HepG2 (cell line): ENCODE measurements at regions not wholly inside any gene's neighbourhood (a gene's known extent, or its start where the extent isn't known, plus 50 kb on each side); places are given as distances from the start of the nearest gene placed in this dataset.

Source experiments
- ATAC-seq: fragments of 200-7000 bp; cut with Tn5 transposase; 3 replicates; pipeline ENCODE4 v1.9.1; 2020; ENCODE audit warnings: mild to moderate bottlenecking, moderate library complexity
- BruUV-seq: library from RNA; stranded (reverse); fragments of 400-500 nt; replicated peaks from 2 replicates; lab custom pipeline; 2021; lab: Mats Ljungman, UMichigan
- CTCF ChIA-PET: fragments of 300-600 bp; formaldehyde crosslinking; extraction: SDS; loops from one replicate; lab custom pipeline; 2021; ENCODE audit warnings: low total read pairs, inconsistent platforms, low intra/inter-chr PET ratio; lab: Yijun Ruan, JAX
- POLR2A ChIA-PET: fragments of 350-600 bp; sonication (Branson Sonifier 250); formaldehyde crosslinking; loops from one replicate; lab custom pipeline; 2020; ENCODE audit warnings: antibody characterized with exemption, inconsistent platforms; lab: Yijun Ruan, JAX
- DNase-seq: peaks from one replicate; pipeline ENCODE4 v3.0.0-alpha.2; 2015; ENCODE audit warnings: low spot score
- FAIRE-seq: peaks from 3 replicates; lab custom pipeline; 2011; peaks lifted over from hg19 to GRCh38; lab: Jason Lieb, UNC
- H2AFZ ChIP-seq: one replicate; pipeline ENCODE4 v1.6.1; 2011; ENCODE audit warnings: low read length, inconsistent platforms
- H3K27ac ChIP-seq: fragments of 300-600 bp; 3 replicates; pipeline ENCODE4 v1.8.0; 2011; ENCODE audit warnings: mixed run types, mild to moderate bottlenecking, mixed read lengths, low read length, inconsistent platforms; ENCODE audit not compliant: insufficient read depth; ENCODE audit errors: extremely low read length
- H3K27me3 ChIP-seq, 2 experiments: fragments of 200-600 bp in 1 of 2; 2 replicates in 1 of 2; 3 replicates in 1 of 2; pipeline versions ENCODE4 v1.6.0 to v1.8.0; 2011; ENCODE audit warnings: low read length in 2 of 2, mild to moderate bottlenecking in 2 of 2, moderate library complexity in 2 of 2, inconsistent platforms in 1 of 2; ENCODE audit not compliant: insufficient read depth in 2 of 2, control insufficient read depth in 1 of 2
- H3K36me3 ChIP-seq, 2 experiments: fragments of 200-600 bp in 1 of 2; replicated peaks in 1 of 2; 2 replicates in 1 of 2; 3 replicates in 1 of 2; pipeline versions ENCODE4 v1.5.1 to v1.8.0; 2011; ENCODE audit warnings: low read length in 2 of 2, inconsistent platforms in 1 of 2; ENCODE audit not compliant: insufficient read depth in 2 of 2, control insufficient read depth in 1 of 2
- H3K4me1 ChIP-seq: 2 replicates; pipeline ENCODE4 v1.5.1; 2012; ENCODE audit warnings: low read length, inconsistent platforms; ENCODE audit not compliant: insufficient read depth
- H3K4me2 ChIP-seq: 2 replicates; pipeline ENCODE4 v1.6.0; 2011; ENCODE audit warnings: low read depth, low read length, inconsistent platforms
- H3K4me3 ChIP-seq, 3 experiments: fragments of 200-600 bp in 1 of 3; sonication (generic), shearing (Covaris generic) in 1 of 3; replicated peaks in 1 of 3; 2 replicates each; pipeline ENCODE4 v1.5.1; 2011 to 2016; ENCODE audit warnings: low read length in 3 of 3, inconsistent platforms in 2 of 3, low read depth in 2 of 3, mild to moderate bottlenecking in 2 of 3, control low read depth in 1 of 3, mixed read lengths in 1 of 3; ENCODE audit not compliant: insufficient read depth in 1 of 3
- H3K79me2 ChIP-seq: one replicate; pipeline ENCODE4 v1.6.1; 2011; ENCODE audit warnings: low read length, inconsistent platforms; ENCODE audit not compliant: insufficient read depth
- H3K9ac ChIP-seq: 2 replicates; pipeline ENCODE4 v1.6.0; 2011; ENCODE audit warnings: mild to moderate bottlenecking, low read depth, low read length, inconsistent platforms; ENCODE audit not compliant: insufficient read depth
- H3K9me3 ChIP-seq: 2 replicates; pipeline ENCODE4 v1.5.1; 2012; ENCODE audit warnings: mild to moderate bottlenecking, low read length
- H4K20me1 ChIP-seq: 2 replicates; pipeline ENCODE4 v1.6.0; 2011; ENCODE audit warnings: inconsistent platforms, mild to moderate bottlenecking, low read length, moderate library complexity; ENCODE audit not compliant: insufficient read depth
- ATF7-NPFF ChIP-seq: sonication (generic); formaldehyde crosslinking; IDR thresholded peaks from 2 replicates; pipeline ENCODE4 v1.8.1; 2023; ENCODE audit warnings: mild to moderate bottlenecking, low read depth, missing genetic modification reagents, moderate library complexity
- CREM ChIP-seq, 2 experiments: sonication (generic) in 1 of 2; formaldehyde crosslinking in 1 of 2; IDR thresholded peaks; 2 replicates each; pipeline versions ENCODE4 v1.4.0 to v1.6.1; 2016 to 2020; ENCODE audit warnings: antibody characterized with exemption in 1 of 2, mild to moderate bottlenecking in 1 of 2, missing genetic modification reagents in 1 of 2
- NFE2L2 ChIP-seq: fragments of 150-350 bp; IDR thresholded peaks from 2 replicates; pipeline ENCODE4 v1.6.1; 2014; ENCODE audit warnings: low read length
- ONECUT2 ChIP-seq: sonication (generic); formaldehyde crosslinking; IDR thresholded peaks from 2 replicates; pipeline ENCODE4 v1.4.0; 2020; ENCODE audit warnings: missing genetic modification reagents
- TARDBP ChIP-seq: sonication (generic); formaldehyde crosslinking; IDR thresholded peaks from 2 replicates; pipeline ENCODE4 v1.8.0; 2022; ENCODE audit warnings: mild to moderate bottlenecking, missing genetic modification reagents
- ZNF644 ChIP-seq: IDR thresholded peaks from 2 replicates; pipeline ENCODE4 v1.6.1; 2016; ENCODE audit warnings: low read depth
- WGBS: methylation state at CpG from one replicate; pipeline ENCODE4 v1.1.6; 2017; ENCODE audit warnings: low lambda C conversion rate; 5-methylcytosine and 5-hydroxymethylcytosine counted together
- in situ Hi-C: cut with HindIII; loops from 2 replicates; pipeline ENCODE4 v1.10.0; 2017; ENCODE audit warnings: low pct_unique_long_range_greater_than_20kb; ENCODE audit not compliant: extremely low pct_ligation_motif_present
- intact Hi-C: fragments of 100-400 bp; cut with micrococcal nuclease; formaldehyde crosslinking; loops from one replicate; pipeline ENCODE4 v1.10.0; 2022; ENCODE audit not compliant: unreplicated experiment
- TF ChIP-seq, protein P1 (sequence below): sonication (generic); formaldehyde crosslinking; IDR thresholded peaks from 2 replicates; pipeline ENCODE4 v1.5.0; 2020; ENCODE audit warnings: mild to moderate bottlenecking, missing genetic modification reagents, moderate library complexity
- TF ChIP-seq, protein P2 (sequence below): sonication (generic); formaldehyde crosslinking; IDR thresholded peaks from 2 replicates; pipeline ENCODE4 v1.4.0; 2020; ENCODE audit warnings: missing genetic modification reagents, borderline replicate concordance
- TF ChIP-seq, protein P3 (sequence below): sonication (generic); formaldehyde crosslinking; IDR thresholded peaks from 2 replicates; pipeline ENCODE4 v1.8.1; 2023; ENCODE audit warnings: mild to moderate bottlenecking, moderate library complexity, missing genetic modification reagents
- TF ChIP-seq, protein P4 (sequence below): sonication (generic); formaldehyde crosslinking; IDR thresholded peaks from 2 replicates; pipeline ENCODE4 v1.5.0; 2020; ENCODE audit warnings: missing genetic modification reagents

DNA sequence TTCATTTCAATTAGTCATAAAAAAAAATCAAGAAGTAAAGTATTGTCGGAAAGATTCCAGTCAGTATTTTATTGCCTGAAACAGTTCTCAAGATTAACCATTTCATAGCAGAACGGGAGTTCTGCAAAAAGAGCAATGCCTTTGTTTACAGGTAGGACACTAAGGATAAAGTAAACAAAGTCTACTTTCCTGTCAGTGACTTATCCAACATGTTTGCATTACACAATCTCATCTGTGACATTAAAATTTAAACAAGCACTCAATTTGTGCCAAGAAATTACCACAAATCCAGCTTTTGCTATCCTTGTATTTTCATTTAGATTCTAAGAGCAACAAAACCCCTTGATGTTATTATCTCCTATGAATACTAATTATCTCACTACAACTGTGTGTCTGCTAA lies 306.5 kb upstream of the LDB2 start:
- no peaks in the 10 kb centered on the region for H3K36me3 ChIP-seq
- H3K79me2 ChIP-seq: no peaks in the 10 kb centered on the region
- H4K20me1 ChIP-seq: no peaks in the 10 kb centered on the region
- POLR2A ChIA-PET: no interaction called here
- H3K27me3 ChIP-seq: no peaks in the 10 kb centered on the region
- no peaks in the 10 kb centered on the region for H3K4me1 ChIP-seq
- TF ChIP-seq, protein P1, sequence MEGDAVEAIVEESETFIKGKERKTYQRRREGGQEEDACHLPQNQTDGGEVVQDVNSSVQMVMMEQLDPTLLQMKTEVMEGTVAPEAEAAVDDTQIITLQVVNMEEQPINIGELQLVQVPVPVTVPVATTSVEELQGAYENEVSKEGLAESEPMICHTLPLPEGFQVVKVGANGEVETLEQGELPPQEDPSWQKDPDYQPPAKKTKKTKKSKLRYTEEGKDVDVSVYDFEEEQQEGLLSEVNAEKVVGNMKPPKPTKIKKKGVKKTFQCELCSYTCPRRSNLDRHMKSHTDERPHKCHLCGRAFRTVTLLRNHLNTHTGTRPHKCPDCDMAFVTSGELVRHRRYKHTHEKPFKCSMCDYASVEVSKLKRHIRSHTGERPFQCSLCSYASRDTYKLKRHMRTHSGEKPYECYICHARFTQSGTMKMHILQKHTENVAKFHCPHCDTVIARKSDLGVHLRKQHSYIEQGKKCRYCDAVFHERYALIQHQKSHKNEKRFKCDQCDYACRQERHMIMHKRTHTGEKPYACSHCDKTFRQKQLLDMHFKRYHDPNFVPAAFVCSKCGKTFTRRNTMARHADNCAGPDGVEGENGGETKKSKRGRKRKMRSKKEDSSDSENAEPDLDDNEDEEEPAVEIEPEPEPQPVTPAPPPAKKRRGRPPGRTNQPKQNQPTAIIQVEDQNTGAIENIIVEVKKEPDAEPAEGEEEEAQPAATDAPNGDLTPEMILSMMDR: no peak
- TF ChIP-seq NFE2L2: no peak
- no peak for TF ChIP-seq ONECUT2
- TF ChIP-seq ATF7-NPFF: no peak
- TF ChIP-seq, protein P2, sequence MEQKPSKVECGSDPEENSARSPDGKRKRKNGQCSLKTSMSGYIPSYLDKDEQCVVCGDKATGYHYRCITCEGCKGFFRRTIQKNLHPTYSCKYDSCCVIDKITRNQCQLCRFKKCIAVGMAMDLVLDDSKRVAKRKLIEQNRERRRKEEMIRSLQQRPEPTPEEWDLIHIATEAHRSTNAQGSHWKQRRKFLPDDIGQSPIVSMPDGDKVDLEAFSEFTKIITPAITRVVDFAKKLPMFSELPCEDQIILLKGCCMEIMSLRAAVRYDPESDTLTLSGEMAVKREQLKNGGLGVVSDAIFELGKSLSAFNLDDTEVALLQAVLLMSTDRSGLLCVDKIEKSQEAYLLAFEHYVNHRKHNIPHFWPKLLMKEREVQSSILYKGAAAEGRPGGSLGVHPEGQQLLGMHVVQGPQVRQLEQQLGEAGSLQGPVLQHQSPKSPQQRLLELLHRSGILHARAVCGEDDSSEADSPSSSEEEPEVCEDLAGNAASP (CRISPR knock-in tag): no peak
- TF ChIP-seq, protein P3, sequence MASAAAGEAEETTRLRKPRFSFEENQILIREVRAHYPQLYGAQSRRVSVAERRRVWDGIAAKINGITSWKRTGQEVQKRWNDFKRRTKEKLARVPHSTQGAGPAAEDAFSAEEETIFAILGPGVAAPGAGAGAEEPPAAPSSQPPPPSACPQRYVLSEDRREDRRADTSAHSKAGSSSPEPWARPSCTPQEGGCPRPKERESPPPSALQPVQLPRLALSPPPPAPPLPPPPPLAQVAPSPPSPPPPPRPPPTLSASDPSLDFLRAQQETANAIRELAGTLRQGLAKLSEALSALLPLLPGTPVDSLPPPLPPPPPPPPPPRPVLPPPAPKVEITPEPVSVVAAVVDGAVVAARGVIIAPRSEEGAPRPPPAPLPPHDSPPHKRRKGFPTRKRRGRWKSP (CRISPR knock-in tag): no peak
- TF ChIP-seq, protein P4, sequence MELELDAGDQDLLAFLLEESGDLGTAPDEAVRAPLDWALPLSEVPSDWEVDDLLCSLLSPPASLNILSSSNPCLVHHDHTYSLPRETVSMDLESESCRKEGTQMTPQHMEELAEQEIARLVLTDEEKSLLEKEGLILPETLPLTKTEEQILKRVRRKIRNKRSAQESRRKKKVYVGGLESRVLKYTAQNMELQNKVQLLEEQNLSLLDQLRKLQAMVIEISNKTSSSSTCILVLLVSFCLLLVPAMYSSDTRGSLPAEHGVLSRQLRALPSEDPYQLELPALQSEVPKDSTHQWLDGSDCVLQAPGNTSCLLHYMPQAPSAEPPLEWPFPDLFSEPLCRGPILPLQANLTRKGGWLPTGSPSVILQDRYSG (CRISPR knock-in tag): no peak
- no peak for TF ChIP-seq CREM (IDR thresholded peaks at IDR 0.05)
- TF ChIP-seq CREM (CRISPR knock-in tag; IDR thresholded peaks at IDR 0.05): no peak
- TF ChIP-seq ZNF644: no peak
- no peak for TF ChIP-seq TARDBP (CRISPR knock-in tag)
- no peak overlapping the region for H3K27ac ChIP-seq
- no peak for DNase-seq
- no peak overlapping the region for H2AFZ ChIP-seq
- H3K9ac ChIP-seq: no peak overlapping the region
- CTCF ChIA-PET: no interaction called here
- 5% methylated on average over 2 of the region's 2 CpGs for WGBS
- no peaks in the 10 kb centered on the region; the same call in 1 of the 2 replicates for H3K9me3 ChIP-seq
- FAIRE-seq: no peak
- no TSS peak for BruUV-seq
- ATAC-seq: no peak
- in situ Hi-C loops: no loop called here
- H3K4me3 ChIP-seq: no peak overlapping the region
- intact Hi-C loops: no loop called here
- no peak overlapping the region for H3K4me2 ChIP-seq
